H9 (cell line): ENCODE measurements at regions not wholly inside any gene's neighbourhood (a gene's known extent, or its start where the extent isn't known, plus 50 kb on each side); places are given as distances from the start of the nearest gene placed in this dataset.

Experiments used
- DNase-seq: peaks from one replicate; pipeline ENCODE4 v3.0.0-alpha.2; 2017
- H2AFZ ChIP-seq: one replicate; pipeline ENCODE4 v1.6.1; 2013; ENCODE audit warnings: mild to moderate bottlenecking, low read length, control low read depth, moderate library complexity
- H2AK5ac ChIP-seq: 2 replicates; pipeline ENCODE4 v1.6.1; 2013; ENCODE audit warnings: low read length, control low read depth, mixed read lengths; ENCODE audit not compliant: insufficient read length
- H2BK120ac ChIP-seq: one replicate; pipeline ENCODE4 v1.6.1; 2013; ENCODE audit warnings: low read depth, mild to moderate bottlenecking, low read length, control low read depth, inconsistent platforms; ENCODE audit not compliant: poor library complexity, severe bottlenecking
- H2BK12ac ChIP-seq: 2 replicates; pipeline ENCODE4 v1.6.1; 2013; ENCODE audit warnings: low read length, control low read depth, mixed read lengths, low read depth; ENCODE audit not compliant: insufficient read length
- H2BK15ac ChIP-seq: 2 replicates; pipeline ENCODE4 v1.6.1; 2013; ENCODE audit warnings: low read depth, low read length, control low read depth
- H2BK20ac ChIP-seq: one replicate; pipeline ENCODE4 v1.6.1; 2013; ENCODE audit warnings: low read depth, mild to moderate bottlenecking, low read length, control low read depth, inconsistent platforms; ENCODE audit not compliant: poor library complexity, severe bottlenecking
- H2BK5ac ChIP-seq: 2 replicates; pipeline ENCODE4 v1.6.1; 2013; ENCODE audit warnings: low read length, control low read depth, mixed read lengths; ENCODE audit not compliant: insufficient read length
- H3K14ac ChIP-seq: 2 replicates; pipeline ENCODE4 v1.6.1; 2013; ENCODE audit warnings: low read length, control low read depth; ENCODE audit not compliant: insufficient read depth
- H3K18ac ChIP-seq: 2 replicates; pipeline ENCODE4 v1.6.1; 2013; ENCODE audit warnings: low read depth, mild to moderate bottlenecking, mixed read lengths, low read length, control low read depth; ENCODE audit not compliant: insufficient read length
- H3K23ac ChIP-seq: 2 replicates; pipeline ENCODE4 v1.6.1; 2013; ENCODE audit warnings: low read length, control low read depth, mixed read lengths, low read depth; ENCODE audit not compliant: insufficient read length
- H3K23me2 ChIP-seq: 2 replicates; pipeline ENCODE4 v1.6.1; 2013; ENCODE audit warnings: low read depth, mild to moderate bottlenecking, mixed read lengths, low read length, control low read depth; ENCODE audit not compliant: insufficient read length, poor library complexity, severe bottlenecking
- H3K27ac ChIP-seq: 2 replicates; pipeline ENCODE4 v1.5.1; 2013; ENCODE audit warnings: low read length, control low read depth, mixed read lengths, low read depth; ENCODE audit not compliant: insufficient read length
- H3K27me3 ChIP-seq: 2 replicates; pipeline ENCODE4 v1.6.1; 2013; ENCODE audit warnings: low read length, control low read depth, inconsistent platforms; ENCODE audit not compliant: insufficient read depth
- H3K4ac ChIP-seq: 2 replicates; pipeline ENCODE4 v1.6.1; 2013; ENCODE audit warnings: low read depth, mild to moderate bottlenecking, control low read depth, inconsistent platforms, low read length, moderate library complexity
- H3K4me1 ChIP-seq: 2 replicates; pipeline ENCODE4 v1.6.1; 2013; ENCODE audit warnings: low read length, control low read depth, inconsistent platforms; ENCODE audit not compliant: insufficient read depth
- H3K4me2 ChIP-seq: 2 replicates; pipeline ENCODE4 v1.6.1; 2013; ENCODE audit warnings: low read length, control low read depth, mixed read lengths; ENCODE audit not compliant: insufficient read length, insufficient read depth
- H3K56ac ChIP-seq: 2 replicates; pipeline ENCODE4 v1.6.1; 2013; ENCODE audit warnings: low read depth, mild to moderate bottlenecking, mixed read lengths, low read length, control low read depth; ENCODE audit not compliant: insufficient read length
- H3K79me1 ChIP-seq: 2 replicates; pipeline ENCODE4 v1.6.1; 2013; ENCODE audit warnings: low read depth, mild to moderate bottlenecking, moderate library complexity, low read length, control low read depth, inconsistent platforms; ENCODE audit not compliant: insufficient read depth, poor library complexity, severe bottlenecking
- H3K79me2 ChIP-seq: 2 replicates; pipeline ENCODE4 v1.6.1; 2013; ENCODE audit warnings: low read length, control low read depth, inconsistent platforms; ENCODE audit not compliant: insufficient read depth
- H3K9ac ChIP-seq: 2 replicates; pipeline ENCODE4 v1.6.1; 2013; ENCODE audit warnings: low read length, control low read depth, mixed read lengths; ENCODE audit not compliant: insufficient read length; ENCODE audit errors: extremely low read depth
- H3K9me3 ChIP-seq: one replicate; pipeline ENCODE4 v1.6.1; 2013; ENCODE audit warnings: low read depth, low read length, inconsistent platforms; ENCODE audit not compliant: control insufficient read depth
- H3T11ph ChIP-seq: one replicate; pipeline ENCODE4 v1.6.1; 2013; ENCODE audit warnings: mild to moderate bottlenecking, low read length, control low read depth, inconsistent platforms
- H4K20me1 ChIP-seq: one replicate; pipeline ENCODE4 v1.6.1; 2013; ENCODE audit not compliant: control insufficient read depth, insufficient read length, insufficient read depth
- H4K5ac ChIP-seq: 2 replicates; pipeline ENCODE4 v1.6.1; 2013; ENCODE audit warnings: low read depth, mild to moderate bottlenecking, mixed read lengths, low read length, control low read depth; ENCODE audit not compliant: insufficient read length
- H4K8ac ChIP-seq: replicated peaks from 2 replicates; pipeline ENCODE4 v1.6.1; 2013; ENCODE audit warnings: low read length, control low read depth, mixed read lengths, low read depth; ENCODE audit not compliant: insufficient read length
- H4K91ac ChIP-seq: 2 replicates; pipeline ENCODE4 v1.6.1; 2013; ENCODE audit warnings: low read depth, mild to moderate bottlenecking, moderate library complexity, mixed read lengths, low read length, control low read depth; ENCODE audit not compliant: insufficient read length
- H3K27ac Mint-ChIP-seq, 3 experiments: 2 replicates in 2 of 3; 3 replicates in 1 of 3; pipeline ENCODE4 v1.8.0; 2020 to 2021; ENCODE audit warnings: mixed read lengths in 3 of 3, mild to moderate bottlenecking in 1 of 3, moderate library complexity in 1 of 3
- H3K27me3 Mint-ChIP-seq: 2 replicates; pipeline ENCODE4 v1.8.0; 2021; ENCODE audit warnings: low read depth, mild to moderate bottlenecking, moderate library complexity, mixed read lengths
- H3K36me3 Mint-ChIP-seq, 3 experiments: 2 replicates in 2 of 3; 3 replicates in 1 of 3; pipeline ENCODE4 v1.8.0; 2020 to 2021; ENCODE audit warnings: low read depth in 3 of 3, mixed read lengths in 3 of 3; ENCODE audit not compliant: insufficient read depth in 1 of 3
- H3K4me1 Mint-ChIP-seq, 2 experiments: 2 replicates each; pipeline ENCODE4 v1.8.0; 2020; ENCODE audit warnings: mixed read lengths in 2 of 2
- H3K4me3 Mint-ChIP-seq, 2 experiments: 2 replicates in 1 of 2; 3 replicates in 1 of 2; pipeline ENCODE4 v1.8.0; 2020 to 2021; ENCODE audit warnings: mild to moderate bottlenecking in 2 of 2, mixed read lengths in 2 of 2, moderate library complexity in 1 of 2
- H3K9me3 Mint-ChIP-seq, 2 experiments: 2 replicates in 1 of 2; 3 replicates in 1 of 2; pipeline ENCODE4 v1.8.0; 2020; ENCODE audit warnings: mild to moderate bottlenecking in 2 of 2, mixed read lengths in 2 of 2, moderate library complexity in 1 of 2
- CTCF ChIP-seq: fragments of 200-600 bp; sonication (generic); conservative IDR thresholded peaks from 3 replicates; pipeline ENCODE4 v1.8.0; 2021; ENCODE audit warnings: antibody characterized with exemption, mild to moderate bottlenecking
- WGBS: extraction: QIAGEN DNeasy Blood & Tissue Kit; methylation state at CpG from one replicate; pipeline ENCODE4 v1.1.7; 2013; ENCODE audit warnings: missing lambda C conversion rate, low lambda C conversion rate, mixed read lengths; ENCODE audit not compliant: insufficient read length; ENCODE audit errors: extremely low coverage; 5-methylcytosine and 5-hydroxymethylcytosine counted together

- no peaks in the 10 kb centered on the region for H3K9me3 Mint-ChIP-seq
- H3K4me1 Mint-ChIP-seq, result peaks cover 34 to 35% of the 10 kb centered on the region in 2 experiments
- H3K27ac ChIP-seq, result no peak overlapping the region
- no peak overlapping the region for H3K27ac Mint-ChIP-seq
- TF ChIP-seq CTCF, result no peak
- no peak overlapping the region for H4K91ac ChIP-seq
- H3K4me1 ChIP-seq, result no peaks in the 10 kb centered on the region; the same call in 1 of the 2 replicates
- H4K5ac ChIP-seq, result no peak overlapping the region
- no peak overlapping the region for H2AK5ac ChIP-seq
- no peak overlapping the region for H3K9ac ChIP-seq
- no peak overlapping the region for H3K4me3 Mint-ChIP-seq
- H2BK20ac ChIP-seq, result no peak overlapping the region
- H2BK15ac ChIP-seq, result no peak overlapping the region
- H2BK12ac ChIP-seq, result no peak overlapping the region
- no peak overlapping the region for H3K23ac ChIP-seq
- H3K4ac ChIP-seq, result no peak overlapping the region
- H3K27me3 Mint-ChIP-seq, result peaks cover 8% of the 10 kb centered on the region
- no peak overlapping the region for H3K56ac ChIP-seq
- H3K36me3 Mint-ChIP-seq, result no peaks in the 10 kb centered on the region
- no peaks in the 10 kb centered on the region for H3K23me2 ChIP-seq
- H3K9me3 ChIP-seq, result no peaks in the 10 kb centered on the region
- H3K79me2 ChIP-seq, result no peaks in the 10 kb centered on the region
- no peak overlapping the region for H3K14ac ChIP-seq
- H2BK120ac ChIP-seq, result no peak overlapping the region
- H4K20me1 ChIP-seq, result no peaks in the 10 kb centered on the region
- no peak overlapping the region for H2AFZ ChIP-seq
- H3K79me1 ChIP-seq, result no peaks in the 10 kb centered on the region
- H3T11ph ChIP-seq, result no peak overlapping the region
- DNase-seq, result no peak
- no CpG with 5 or more reads among the region's 7 CpGs for WGBS
- H3K18ac ChIP-seq, result no peak overlapping the region
- H3K4me2 ChIP-seq, result no peak overlapping the region
- no peaks in the 10 kb centered on the region for H3K27me3 ChIP-seq
- no peak overlapping the region for H4K8ac ChIP-seq
- H2BK5ac ChIP-seq, result no peak overlapping the region
These were observed 169.5 kb upstream of the ZMIZ1 start for GRCh38 chr10:78899098-78899754.
